GM19455 (cell line): ENCODE measurements at regions not wholly inside any gene's neighbourhood (a gene's known extent, or its start where the extent isn't known, plus 50 kb on each side); places are given as distances from the start of the nearest gene placed in this dataset.

Experiments
- ATAC-seq: cut with Tn5 transposase; IDR thresholded peaks from one replicate; pipeline ENCODE4 v1.9.1; 2021; ENCODE audit not compliant: unreplicated experiment

DNA sequence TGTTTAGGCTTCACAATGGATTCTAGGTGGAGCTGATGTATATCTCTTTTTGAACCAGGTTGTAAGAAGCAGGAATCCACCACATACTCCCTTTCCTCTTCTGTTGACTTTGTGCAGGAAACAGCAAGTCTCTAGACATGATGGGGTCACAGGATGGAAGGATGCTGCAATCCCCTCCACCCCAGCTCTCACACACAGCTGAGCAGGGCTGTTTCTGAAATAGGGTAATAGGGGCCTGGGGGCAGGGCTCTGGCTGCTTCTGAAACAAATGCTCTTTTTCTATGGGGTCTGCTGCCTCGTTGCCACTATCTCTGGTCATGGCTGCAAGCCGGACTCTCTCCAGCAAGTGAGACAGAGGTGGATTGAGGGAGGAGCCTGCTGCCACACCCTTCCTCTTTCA, 148.9 kb downstream of the SOX11 start:
- ATAC-seq, result no peak

DNA sequence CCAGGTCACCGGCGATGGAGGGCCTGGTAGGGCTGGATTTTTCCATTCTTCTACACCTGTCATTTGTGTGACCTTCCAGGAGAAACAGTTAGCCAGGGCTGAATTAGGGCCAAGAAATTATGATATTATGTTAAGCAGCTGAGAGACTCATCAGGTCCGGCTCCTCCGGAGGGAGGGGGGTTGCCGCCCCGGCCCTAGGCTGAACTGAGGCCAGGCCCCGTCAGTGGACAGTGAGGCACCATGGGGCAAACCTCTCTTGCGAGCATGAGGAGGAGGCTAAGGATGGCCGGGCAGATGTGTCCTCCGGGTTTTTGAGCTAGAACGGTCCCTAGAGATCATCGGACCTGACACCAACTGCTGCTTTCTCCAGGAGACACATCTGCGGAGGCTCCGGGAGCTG, 150.1 kb downstream of the SOX11 start:
- no peak for ATAC-seq

DNA sequence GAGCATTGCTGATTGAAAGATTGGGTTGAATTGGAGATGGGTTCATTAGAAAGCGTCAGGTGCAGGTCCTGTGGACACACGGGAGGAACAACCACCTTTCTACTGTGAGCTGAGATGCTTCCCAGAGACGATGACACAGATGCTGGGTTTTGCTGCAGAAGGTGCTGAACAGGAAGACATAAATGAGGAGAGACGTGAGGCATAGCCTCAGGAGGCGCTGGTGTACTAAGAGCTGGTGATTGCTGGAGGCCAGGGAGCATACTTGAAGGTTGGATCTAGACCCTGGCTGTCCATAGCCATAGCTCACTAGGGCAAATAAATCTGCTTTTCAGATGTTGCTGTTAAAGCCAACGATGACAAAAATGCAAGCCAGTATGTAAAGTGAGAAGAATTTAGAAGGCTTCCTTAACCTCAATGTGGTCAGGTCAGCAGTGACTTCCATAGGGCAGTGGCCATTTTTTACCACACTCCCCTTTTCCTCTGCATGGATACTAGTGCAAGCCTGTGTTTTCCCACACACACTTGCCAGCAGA, 153.7 kb downstream of the SOX11 start:
- no peak for ATAC-seq

DNA sequence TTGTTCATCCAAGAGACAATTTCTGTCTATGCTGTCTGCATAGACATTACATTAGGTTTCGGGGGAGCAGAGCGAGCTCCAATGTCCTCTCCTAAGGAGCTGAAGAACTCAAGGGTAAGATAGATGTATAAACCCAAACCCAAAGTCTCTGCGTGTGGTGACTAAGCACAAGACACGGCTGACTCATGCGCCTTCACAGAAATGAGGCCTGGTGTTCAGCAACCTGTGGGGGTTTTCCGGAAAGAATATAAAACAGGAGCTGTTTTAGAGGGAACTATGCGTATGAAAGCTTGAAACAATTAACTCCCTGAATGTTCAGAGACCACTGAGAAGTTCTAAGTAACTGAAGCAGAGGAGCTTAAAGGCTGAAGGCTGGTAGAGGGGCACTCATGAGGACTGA, 154.7 kb downstream of the SOX11 start:
- ATAC-seq, result no peak

- no peak for ATAC-seq
These were observed 157.4 kb downstream of the SOX11 start for GRCh38 chr2:5849562-5849961.

DNA sequence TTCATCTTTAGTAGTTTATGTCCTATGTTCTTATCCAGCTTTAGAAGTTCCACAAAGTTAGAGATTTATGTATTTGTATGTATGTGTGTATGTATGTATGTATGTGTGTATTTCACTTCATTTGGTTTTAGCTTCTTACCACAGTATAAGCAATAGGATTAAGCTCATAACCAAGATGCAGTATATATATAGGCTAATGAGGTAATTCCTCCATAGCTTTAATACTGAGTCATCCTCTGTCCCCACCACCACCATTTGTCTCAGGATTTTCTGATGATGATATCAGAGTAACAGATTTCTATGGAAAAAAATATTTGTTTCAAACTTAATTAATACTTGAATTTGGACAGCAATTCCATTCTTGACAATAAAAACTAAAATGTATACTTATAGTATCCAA, 159.2 kb downstream of the SOX11 start:
- no peak for ATAC-seq

- ATAC-seq, result no peak
These were observed 162.6 kb downstream of the SOX11 start for GRCh38 chr2:5854797-5855196.

DNA sequence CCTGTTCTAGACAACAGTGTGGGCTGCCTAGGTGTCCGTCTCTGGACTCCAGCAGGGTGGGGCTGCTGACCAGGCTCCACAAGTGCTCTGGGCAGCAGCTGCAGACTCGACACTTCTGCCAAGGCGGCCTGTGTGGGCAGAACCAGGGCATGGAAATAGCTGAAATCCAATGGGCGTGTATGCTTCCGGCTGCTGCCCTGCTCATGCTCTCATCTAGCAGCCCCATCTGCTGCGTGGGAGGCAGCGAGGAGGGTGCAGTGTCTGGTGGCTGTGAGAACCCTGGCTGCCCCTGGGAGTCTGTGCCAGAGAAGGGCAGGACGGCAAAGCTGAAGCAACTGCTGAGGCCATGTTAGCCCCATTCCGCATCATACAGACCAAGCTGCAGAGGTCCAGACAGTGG, 174.9 kb downstream of the SOX11 start:
- ATAC-seq, result no peak

DNA sequence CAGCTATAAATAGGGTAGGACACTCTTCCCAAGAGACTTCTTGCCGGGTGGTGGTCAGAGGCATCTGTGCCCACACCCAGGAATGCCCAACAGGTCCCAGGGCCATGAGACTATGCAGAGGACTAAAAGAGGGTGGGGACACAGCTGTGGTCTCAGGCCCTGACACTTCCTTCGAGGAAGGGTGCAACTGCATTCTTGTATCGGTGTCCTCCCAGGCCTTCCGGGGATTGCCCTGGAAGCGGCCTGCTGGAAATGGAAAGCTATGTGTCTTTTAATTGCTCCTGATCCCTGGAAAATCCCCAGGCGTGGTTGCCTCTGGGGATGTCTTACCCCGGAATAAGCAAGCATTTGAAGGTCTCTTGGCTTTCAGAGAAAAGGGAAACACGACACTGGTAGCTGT, 176.7 kb downstream of the SOX11 start:
- no peak for ATAC-seq

DNA sequence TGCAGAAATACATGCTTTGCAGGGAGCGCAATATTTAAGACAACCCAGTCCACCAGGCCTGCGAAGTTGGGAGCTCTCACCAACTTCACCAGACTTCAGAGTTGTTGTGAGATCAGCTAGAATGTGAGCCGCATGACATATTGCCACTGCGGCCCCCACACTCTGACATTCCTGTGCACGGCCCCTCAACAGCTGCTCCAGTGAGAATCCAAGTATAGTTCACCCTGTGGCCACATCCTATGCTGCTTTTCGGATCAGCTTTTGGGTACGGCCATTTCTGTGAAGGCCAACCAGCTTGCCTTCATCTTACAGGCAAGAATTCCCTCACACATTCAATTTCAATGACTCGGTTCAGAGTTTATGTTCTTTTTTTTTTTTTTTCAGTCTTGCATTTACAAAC, 177.8 kb downstream of the SOX11 start:
- no peak for ATAC-seq

- no peak for ATAC-seq
These were observed 185.2 kb downstream of the SOX11 start for GRCh38 chr2:5877360-5877759.

DNA sequence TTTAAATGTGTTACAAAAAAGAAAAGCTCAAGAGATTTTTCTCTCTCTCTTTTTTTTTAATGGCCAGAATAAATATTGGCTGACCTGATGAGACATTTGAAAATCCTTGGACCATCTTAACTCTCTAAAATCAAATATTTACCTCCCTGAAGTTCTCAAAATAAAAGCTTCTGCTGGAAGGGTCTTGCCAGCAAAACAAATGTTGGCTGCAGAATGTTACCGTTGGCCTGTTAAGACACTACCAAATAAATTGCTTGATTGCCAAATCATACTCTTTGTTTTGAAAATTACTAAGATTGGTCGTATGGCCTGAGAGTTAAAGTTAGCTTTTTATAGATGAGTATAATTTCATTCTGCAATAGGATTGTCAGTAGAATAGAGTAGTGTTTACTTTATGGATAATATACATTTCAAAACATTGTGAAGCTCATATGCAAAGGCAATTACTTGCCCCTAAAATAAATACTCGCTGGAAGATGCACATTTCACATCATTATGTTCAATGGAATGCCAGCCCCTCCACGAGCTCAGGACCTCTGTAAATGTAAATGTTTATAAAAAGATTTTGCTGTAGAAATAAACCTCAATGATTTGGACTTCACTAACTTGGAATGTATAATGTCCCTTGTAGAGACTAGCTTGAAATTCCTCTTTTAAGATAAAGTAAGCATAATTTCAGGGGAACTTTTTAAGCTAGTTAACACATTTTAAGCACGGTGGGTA, 193.4 kb downstream of the SOX11 start:
- ATAC-seq, result no peak

DNA sequence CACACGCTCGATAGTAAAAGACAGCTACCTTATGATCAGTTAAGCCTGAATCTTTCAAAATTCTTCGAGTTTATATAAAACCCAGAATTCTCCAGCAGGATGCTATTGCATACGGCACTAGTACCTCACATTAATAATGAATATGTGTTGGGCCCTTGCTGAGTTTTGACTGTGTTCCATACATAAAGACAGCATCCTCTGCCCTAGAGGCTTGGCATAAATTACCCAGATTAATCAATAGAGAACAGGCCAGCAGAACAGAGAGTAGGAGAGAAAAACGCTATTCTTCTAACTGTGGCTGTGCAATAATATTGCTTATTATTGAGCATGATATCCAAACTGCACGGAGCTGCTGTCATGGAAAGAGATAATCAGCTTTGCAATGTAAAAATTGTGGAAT, 194.3 kb downstream of the SOX11 start:
- ATAC-seq, result no peak

DNA sequence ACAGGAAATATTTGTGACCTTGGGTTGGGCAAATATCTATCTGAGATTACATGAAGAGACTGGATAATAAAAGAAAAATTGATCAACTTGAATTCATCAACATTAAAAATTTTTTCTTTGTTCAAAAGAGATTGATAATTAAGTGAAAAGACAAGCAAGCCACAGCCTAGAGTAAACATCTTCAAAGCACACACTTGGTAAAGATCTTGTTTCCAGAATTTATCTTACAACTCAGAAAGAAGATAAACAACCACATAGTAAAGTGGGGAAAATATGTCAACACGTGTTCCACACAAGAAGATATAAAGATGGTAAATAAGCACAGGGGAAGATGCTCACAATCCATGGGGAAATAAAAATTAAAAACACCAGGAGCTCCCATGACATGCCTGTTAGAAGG, 195.9 kb downstream of the SOX11 start:
- no peak for ATAC-seq

- no peak for ATAC-seq
These were observed 197.3 kb downstream of the SOX11 start for GRCh38 chr2:5889519-5889918.

DNA sequence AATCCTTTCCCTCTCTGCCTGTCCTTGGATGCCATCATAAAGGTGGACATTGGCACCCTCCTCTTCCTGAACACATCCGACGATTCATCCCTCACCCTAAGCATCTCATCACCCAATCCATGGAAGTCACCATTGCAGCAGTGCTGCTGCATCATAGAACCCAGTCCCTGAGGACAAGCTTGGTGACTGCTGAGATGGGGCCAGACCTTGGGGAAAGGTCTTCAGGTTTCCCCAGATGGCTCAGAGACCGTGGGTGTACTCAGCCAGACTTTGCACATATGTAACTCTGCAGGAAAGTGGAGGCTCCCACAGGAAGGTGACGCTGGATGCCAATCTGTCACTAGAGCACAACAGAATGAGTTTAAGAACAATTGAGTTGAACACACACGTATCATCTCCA, 202.2 kb downstream of the SOX11 start:
- ATAC-seq, result no peak

- ATAC-seq, result no peak
These were observed 203.1 kb downstream of the SOX11 start for GRCh38 chr2:5895284-5895683.

GRCh38 chr2:5897249-5897648, 205.1 kb downstream of the SOX11 start:
- ATAC-seq, result no peak

DNA sequence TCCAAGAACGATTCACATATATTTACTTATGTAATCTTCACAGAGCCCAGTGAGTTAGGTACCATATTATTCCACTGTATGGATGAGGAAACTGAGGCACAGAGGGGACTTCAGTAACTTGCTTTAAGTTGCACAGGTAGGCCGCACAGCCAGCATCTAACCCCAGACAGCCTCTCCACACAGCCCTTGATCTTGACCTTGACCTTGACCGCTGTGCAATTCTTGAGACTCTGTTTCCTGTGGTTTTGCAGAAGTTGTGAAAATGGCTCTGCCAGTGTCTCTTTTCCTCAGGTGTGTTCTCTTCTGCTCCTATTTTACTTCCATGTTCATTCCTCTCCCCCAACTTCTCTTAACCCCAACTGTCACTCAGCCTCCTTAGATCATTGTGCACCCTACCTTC, 206.5 kb downstream of the SOX11 start:
- no peak for ATAC-seq

- ATAC-seq, result no peak
These were observed 213.5 kb downstream of the SOX11 start for GRCh38 chr2:5905661-5906060.

- no peak for ATAC-seq
These were observed 215.9 kb downstream of the SOX11 start for GRCh38 chr2:5908071-5908470.

DNA sequence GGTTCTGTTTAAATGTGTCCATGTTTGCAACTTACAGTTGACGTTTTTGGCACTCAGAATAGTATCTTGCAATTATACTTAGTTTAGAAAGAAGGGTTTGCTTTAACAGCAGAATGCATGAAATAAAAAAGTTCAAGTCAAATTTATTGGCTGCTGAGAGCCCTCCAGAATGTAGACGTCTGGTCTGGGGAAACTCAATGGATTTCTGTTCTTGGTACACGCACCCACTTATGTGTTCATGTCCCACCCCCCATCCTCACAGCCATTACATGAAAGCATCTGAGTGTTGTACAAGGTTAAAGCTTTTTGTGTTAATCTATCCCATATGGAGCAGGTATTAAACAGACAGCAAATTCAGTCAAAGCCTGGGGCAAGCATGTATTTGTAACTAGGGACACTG, 219.5 kb downstream of the SOX11 start:
- ATAC-seq, result no peak

GRCh38 chr2:5913711-5914395, 221.7 kb downstream of the SOX11 start:
- ATAC-seq, result no peak
